Thyroid gland (tissue), 4 donors: ENCODE measurements at regions not wholly inside any gene's neighbourhood (a gene's known extent, or its start where the extent isn't known, plus 50 kb on each side); places are given as distances from the start of the nearest gene placed in this dataset.

Source experiments
- POLR2A ChIP-seq, 2 donors: fragments of 450-650 bp; IDR thresholded peaks; one replicate each; pipeline ENCODE4 v1.6.1; 2017; ENCODE audit warnings: antibody characterized with exemption in 2 of 2, mild to moderate bottlenecking in 2 of 2, moderate library complexity in 1 of 2
- TF ChIP-seq, protein P1 (sequence below), 6 experiments: fragments of 200-600 bp in 3 of 6; fragments of 450-650 bp in 3 of 6; sonication (generic) in 3 of 6; IDR thresholded peaks; one replicate each; pipeline ENCODE4 v1.5.1; 2016 to 2019; ENCODE audit warnings: antibody characterized with exemption in 6 of 6, mild to moderate bottlenecking in 2 of 6, inconsistent platforms in 1 of 6, moderate library complexity in 1 of 6

DNA sequence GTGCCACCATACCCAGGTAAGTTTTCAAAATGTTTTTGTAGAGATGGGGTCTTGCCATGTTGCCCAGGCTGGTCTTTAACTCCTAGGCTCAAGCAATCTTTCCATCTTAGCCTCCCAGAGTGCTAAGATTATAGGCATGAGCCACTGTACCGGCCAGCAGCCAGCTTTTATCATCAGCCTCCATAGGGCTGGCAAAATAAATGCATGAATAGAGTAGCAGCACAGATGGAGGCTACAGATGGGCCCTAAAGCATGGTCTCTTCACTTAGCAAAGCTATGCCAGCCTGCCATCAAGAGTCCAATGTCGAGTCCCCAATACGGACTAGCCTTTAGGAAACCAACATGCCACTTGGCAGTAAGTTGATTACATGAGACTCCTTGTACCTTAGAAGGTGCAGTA lies 63.8 kb downstream of the CNTN3 start:
- TF ChIP-seq, protein P1, sequence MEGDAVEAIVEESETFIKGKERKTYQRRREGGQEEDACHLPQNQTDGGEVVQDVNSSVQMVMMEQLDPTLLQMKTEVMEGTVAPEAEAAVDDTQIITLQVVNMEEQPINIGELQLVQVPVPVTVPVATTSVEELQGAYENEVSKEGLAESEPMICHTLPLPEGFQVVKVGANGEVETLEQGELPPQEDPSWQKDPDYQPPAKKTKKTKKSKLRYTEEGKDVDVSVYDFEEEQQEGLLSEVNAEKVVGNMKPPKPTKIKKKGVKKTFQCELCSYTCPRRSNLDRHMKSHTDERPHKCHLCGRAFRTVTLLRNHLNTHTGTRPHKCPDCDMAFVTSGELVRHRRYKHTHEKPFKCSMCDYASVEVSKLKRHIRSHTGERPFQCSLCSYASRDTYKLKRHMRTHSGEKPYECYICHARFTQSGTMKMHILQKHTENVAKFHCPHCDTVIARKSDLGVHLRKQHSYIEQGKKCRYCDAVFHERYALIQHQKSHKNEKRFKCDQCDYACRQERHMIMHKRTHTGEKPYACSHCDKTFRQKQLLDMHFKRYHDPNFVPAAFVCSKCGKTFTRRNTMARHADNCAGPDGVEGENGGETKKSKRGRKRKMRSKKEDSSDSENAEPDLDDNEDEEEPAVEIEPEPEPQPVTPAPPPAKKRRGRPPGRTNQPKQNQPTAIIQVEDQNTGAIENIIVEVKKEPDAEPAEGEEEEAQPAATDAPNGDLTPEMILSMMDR (IDR thresholded peaks at IDR 0.05) = no peak
- no peak for TF ChIP-seq POLR2A (IDR thresholded peaks at IDR 0.05)
